B cell (primary cell): ENCODE measurements at regions not wholly inside any gene's neighbourhood (a gene's known extent, or its start where the extent isn't known, plus 50 kb on each side); places are given as distances from the start of the nearest gene placed in this dataset.

ENCODE experiments used
- ATAC-seq: fragments of 200-7000 bp; cut with Tn5 transposase; one replicate; pipeline ENCODE4 v1.10.0; 2021; ENCODE audit warnings: low read depth, mild to moderate bottlenecking, moderate number of reproducible peaks, moderate library complexity
- CTCF ChIA-PET: fragments of 350-600 bp; sonication (Branson Sonifier 250); formaldehyde crosslinking; loops from one replicate; lab custom pipeline; 2021; ENCODE audit warnings: antibody characterized with exemption, inconsistent platforms; lab: Charles Lee
- POLR2A ChIA-PET: fragments of 350-600 bp; sonication (Branson Sonifier 250); formaldehyde crosslinking; loops from one replicate; lab custom pipeline; 2021; ENCODE audit warnings: antibody characterized with exemption; lab: Charles Lee
- DNase-seq: peaks from one replicate; pipeline ENCODE4 v3.0.0; 2013
- H2AFZ ChIP-seq: 2 replicates; pipeline ENCODE4 v1.6.1; 2012; ENCODE audit warnings: mild to moderate bottlenecking, low read depth, low read length; ENCODE audit not compliant: insufficient read depth, poor library complexity, severe bottlenecking
- H3K27ac ChIP-seq, 2 donors: 1 replicate in 1 of 2; 2 replicates in 1 of 2; pipeline ENCODE4 v1.5.1; 2012 to 2013; ENCODE audit warnings: low read length in 2 of 2, mild to moderate bottlenecking in 2 of 2, moderate library complexity in 1 of 2
- H3K27me3 ChIP-seq, 4 experiments: fragments of 200-600 bp in 1 of 4; sonication (generic) in 1 of 4; replicated peaks in 1 of 4; 1 replicate in 2 of 4; 2 replicates in 2 of 4; pipeline versions ENCODE4 v1.6.1 to v1.7.0; 2013 to 2016; ENCODE audit warnings: low read length in 3 of 4, mild to moderate bottlenecking in 2 of 4, mixed read lengths in 1 of 4, moderate library complexity in 1 of 4; ENCODE audit not compliant: insufficient read depth in 4 of 4, control insufficient read depth in 3 of 4; ENCODE audit errors: control extremely low read depth in 1 of 4
- H3K36me3 ChIP-seq, 2 experiments: replicated peaks in 1 of 2; 1 replicate in 1 of 2; 2 replicates in 1 of 2; pipeline versions ENCODE4 v1.6.1 to v1.7.1; 2013; ENCODE audit warnings: low read length in 1 of 2; ENCODE audit not compliant: insufficient read depth in 2 of 2, control insufficient read depth in 1 of 2; ENCODE audit errors: control extremely low read depth in 1 of 2, extremely low read depth in 1 of 2
- H3K4me1 ChIP-seq, 2 donors: fragments of 200-600 bp in 1 of 2; sonication (generic) in 1 of 2; 1 replicate in 1 of 2; 2 replicates in 1 of 2; pipeline versions ENCODE4 v1.5.1 to v1.6.1; 2013 to 2017; ENCODE audit warnings: low read length in 2 of 2; ENCODE audit not compliant: control insufficient read depth in 2 of 2, insufficient read depth in 2 of 2
- H3K4me2 ChIP-seq: replicated peaks from 2 replicates; pipeline ENCODE3; 2012; ENCODE audit warnings: mild to moderate bottlenecking, low read depth, low read length; ENCODE audit not compliant: poor library complexity, severe bottlenecking
- H3K4me3 ChIP-seq, 5 experiments: fragments of 200-600 bp in 1 of 5; sonication (generic) in 1 of 5; 1 replicate in 3 of 5; 2 replicates in 2 of 5; pipeline versions ENCODE4 v1.5.1 to v1.7.0; 2011 to 2016; ENCODE audit warnings: low read length in 4 of 5, mild to moderate bottlenecking in 4 of 5, low read depth in 2 of 5, control low read depth in 1 of 5, moderate library complexity in 1 of 5; ENCODE audit not compliant: insufficient read depth in 1 of 5; ENCODE audit errors: control extremely low read depth in 1 of 5, extremely low read depth in 1 of 5
- H3K79me2 ChIP-seq: fragments of 200-600 bp; sonication (generic); one replicate; pipeline ENCODE4 v1.6.0; 2016; ENCODE audit warnings: low read length; ENCODE audit not compliant: control insufficient read depth, insufficient read depth
- H3K9ac ChIP-seq: fragments of 200-600 bp; sonication (generic); 2 replicates; pipeline ENCODE4 v1.6.1; 2017; ENCODE audit warnings: mild to moderate bottlenecking, low read length, moderate library complexity
- H3K9me3 ChIP-seq, 3 donors: one replicate each; pipeline versions ENCODE4 v1.6.1 to v1.7.1; 2013; ENCODE audit warnings: low read length in 2 of 3; ENCODE audit not compliant: control insufficient read depth in 2 of 3, insufficient read depth in 1 of 3; ENCODE audit errors: control extremely low read depth in 1 of 3
- H4K20me1 ChIP-seq: 2 replicates; pipeline ENCODE4 v1.6.0; 2012; ENCODE audit warnings: mild to moderate bottlenecking, low read length; ENCODE audit not compliant: insufficient read depth, control insufficient read depth, poor library complexity, severe bottlenecking
- H3K27ac Mint-ChIP-seq: one replicate; pipeline ENCODE4 v1.8.0; 2021; ENCODE audit warnings: mixed read lengths
- H3K27me3 Mint-ChIP-seq: one replicate; pipeline ENCODE4 v1.8.0; 2021; ENCODE audit warnings: mixed read lengths
- H3K4me1 Mint-ChIP-seq: one replicate; pipeline ENCODE4 v1.8.0; 2021; ENCODE audit warnings: mixed read lengths
- H3K4me3 Mint-ChIP-seq: one replicate; pipeline ENCODE4 v1.8.0; 2021; ENCODE audit warnings: mixed read lengths
- H3K9me3 Mint-ChIP-seq: one replicate; pipeline ENCODE4 v1.8.0; 2022; ENCODE audit warnings: mixed read lengths; ENCODE audit not compliant: insufficient read depth
- EZH2 ChIP-seq: IDR thresholded peaks from 2 replicates; pipeline ENCODE4 v1.6.1; 2012; ENCODE audit warnings: borderline replicate concordance, low read depth, mild to moderate bottlenecking, moderate library complexity, low read length; ENCODE audit not compliant: insufficient read depth, poor library complexity, severe bottlenecking
- WGBS: methylation state at CpG from one replicate; pipeline ENCODE4 v1.1.5; 2013; ENCODE audit warnings: missing lambda C conversion rate; ENCODE audit not compliant: insufficient coverage; 5-methylcytosine and 5-hydroxymethylcytosine counted together
- intact Hi-C: fragments of 100-400 bp; cut with micrococcal nuclease; formaldehyde crosslinking; loops from one replicate; pipeline ENCODE4 v1.10.0; 2022
- TF ChIP-seq, protein P1 (sequence below): fragments of 200-600 bp; IDR thresholded peaks from one replicate; pipeline ENCODE4 v1.8.0; 2022; ENCODE audit warnings: antibody characterized with exemption, mild to moderate bottlenecking

DNA sequence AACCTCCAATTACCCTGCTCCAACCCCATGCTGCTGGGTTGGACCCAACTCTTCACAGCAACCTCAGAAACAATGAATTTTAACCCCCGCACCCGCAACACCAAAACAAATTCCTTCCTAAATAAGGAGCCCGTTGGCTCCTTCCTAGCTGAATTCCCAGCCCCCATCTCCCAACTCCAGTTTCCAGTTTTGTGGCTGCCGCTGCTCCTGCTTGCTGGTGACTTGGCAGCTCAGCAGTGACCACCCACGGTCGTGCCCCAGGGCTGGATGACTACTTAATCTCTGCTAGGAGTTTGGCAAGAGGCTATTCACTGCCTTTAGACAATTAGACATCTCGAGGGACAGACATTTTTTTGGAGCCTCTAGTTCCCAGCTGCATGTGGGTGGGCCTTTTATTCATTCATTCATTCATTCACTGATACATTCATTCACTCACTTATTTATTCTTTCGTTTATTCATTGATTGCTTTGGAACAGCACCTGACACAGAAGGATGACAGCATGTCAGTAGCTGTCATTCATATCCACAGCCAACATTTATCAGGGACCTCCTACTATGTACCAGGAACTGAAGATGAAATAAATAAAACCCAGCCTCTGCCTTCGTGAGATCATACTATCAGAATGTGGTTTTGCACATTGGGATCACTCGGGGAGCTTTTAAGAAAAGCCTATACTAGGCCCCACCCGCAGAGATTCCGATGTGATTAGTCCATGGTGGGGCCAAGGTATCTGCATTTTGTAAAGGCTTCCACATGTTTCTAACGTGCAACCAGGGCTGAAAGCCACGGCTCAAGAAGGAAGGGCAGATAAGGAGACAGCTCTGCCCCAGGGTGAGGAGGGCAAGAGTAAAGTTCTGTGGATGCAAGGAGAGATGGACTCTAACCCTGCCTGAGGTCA is 256.5 kb downstream of the SHQ1 start:
- Histone ChIP-seq H3K4me1 (no peaks in the 10 kb centered on the region), H3K4me3 (no peak overlapping the region), H4K20me1 (no peaks in the 10 kb centered on the region), H3K27ac (no peak overlapping the region), H2AFZ (no peak overlapping the region), H3K9me3 (peaks cover 0 to 6% (median 0%) of the 10 kb centered on the region in 3 donors), H3K27me3 (peaks cover 0 to 41% (median 10%) of the 10 kb centered on the region in 4 experiments), H3K4me2 (no peak overlapping the region), H3K9ac (no peak overlapping the region), H3K79me2 (no peaks in the 10 kb centered on the region), H3K36me3 (no peaks in the 10 kb centered on the region)
- ATAC-seq, result no peak
- ChIA-PET POLR2A (no interaction called here), CTCF (no interaction called here)
- 94% methylated on average over 12 of the region's 14 CpGs for WGBS
- H3K27ac Mint-ChIP-seq, result no peak overlapping the region
- DNase-seq, result no peak
- H3K9me3 Mint-ChIP-seq, result no peaks in the 10 kb centered on the region
- intact Hi-C loops, result no loop called here
- H3K27me3 Mint-ChIP-seq, result peaks cover 45% of the 10 kb centered on the region
- no peak for TF ChIP-seq EZH2
- TF ChIP-seq, protein P1, sequence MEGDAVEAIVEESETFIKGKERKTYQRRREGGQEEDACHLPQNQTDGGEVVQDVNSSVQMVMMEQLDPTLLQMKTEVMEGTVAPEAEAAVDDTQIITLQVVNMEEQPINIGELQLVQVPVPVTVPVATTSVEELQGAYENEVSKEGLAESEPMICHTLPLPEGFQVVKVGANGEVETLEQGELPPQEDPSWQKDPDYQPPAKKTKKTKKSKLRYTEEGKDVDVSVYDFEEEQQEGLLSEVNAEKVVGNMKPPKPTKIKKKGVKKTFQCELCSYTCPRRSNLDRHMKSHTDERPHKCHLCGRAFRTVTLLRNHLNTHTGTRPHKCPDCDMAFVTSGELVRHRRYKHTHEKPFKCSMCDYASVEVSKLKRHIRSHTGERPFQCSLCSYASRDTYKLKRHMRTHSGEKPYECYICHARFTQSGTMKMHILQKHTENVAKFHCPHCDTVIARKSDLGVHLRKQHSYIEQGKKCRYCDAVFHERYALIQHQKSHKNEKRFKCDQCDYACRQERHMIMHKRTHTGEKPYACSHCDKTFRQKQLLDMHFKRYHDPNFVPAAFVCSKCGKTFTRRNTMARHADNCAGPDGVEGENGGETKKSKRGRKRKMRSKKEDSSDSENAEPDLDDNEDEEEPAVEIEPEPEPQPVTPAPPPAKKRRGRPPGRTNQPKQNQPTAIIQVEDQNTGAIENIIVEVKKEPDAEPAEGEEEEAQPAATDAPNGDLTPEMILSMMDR, result no peak
- H3K4me3 Mint-ChIP-seq, result no peak overlapping the region
- H3K4me1 Mint-ChIP-seq, result no peaks in the 10 kb centered on the region

DNA sequence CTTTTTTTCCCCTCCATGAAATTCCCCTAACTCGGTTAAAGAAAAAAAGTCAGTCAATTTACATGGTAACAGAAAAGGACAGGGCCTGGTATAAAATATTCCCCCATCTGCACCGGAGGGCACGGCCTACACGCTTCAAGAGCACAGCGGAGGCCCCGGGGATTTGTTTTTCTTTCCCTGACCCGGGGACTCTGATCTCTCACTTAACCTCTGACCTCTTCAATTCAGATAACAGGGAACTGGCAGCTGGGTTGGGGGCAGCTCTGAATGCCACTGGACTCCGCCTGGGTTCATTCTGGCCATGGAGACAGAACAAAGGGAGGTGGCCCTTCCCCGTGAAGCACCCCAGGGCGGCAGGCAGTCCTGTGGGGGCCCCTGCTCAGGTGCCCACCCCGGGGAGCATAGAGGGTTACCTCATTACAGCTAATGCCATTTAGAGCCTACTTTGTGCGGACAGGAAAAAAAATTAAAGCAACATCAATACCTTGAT is 257.5 kb downstream of the SHQ1 start:
- WGBS, result 99% methylated on average over 8 of the region's 12 CpGs
- no peaks in the 10 kb centered on the region for H3K9me3 Mint-ChIP-seq
- DNase-seq (no peak), ATAC-seq (no peak)
- Histone ChIP-seq H3K36me3 (no peaks in the 10 kb centered on the region), H3K79me2 (no peaks in the 10 kb centered on the region), H3K4me1 (no peaks in the 10 kb centered on the region), H3K27me3 (peaks cover 0 to 47% (median 14%) of the 10 kb centered on the region in 4 experiments), H3K27ac (no peak overlapping the region), H3K4me3 (no peak overlapping the region), H3K9me3 (peaks cover 0 to 6% (median 0%) of the 10 kb centered on the region in 3 donors), H3K9ac (no peak overlapping the region), H4K20me1 (no peaks in the 10 kb centered on the region), H2AFZ (no peak overlapping the region), H3K4me2 (no peak overlapping the region)
- intact Hi-C loops, result no loop called here
- ChIA-PET POLR2A (no interaction called here), CTCF (interaction anchor here (1.3 kb wide), 1 partner anchor 75 kb away, joined by 3 read pairs; no protein-coding TSS in a partner anchor)
- H3K27me3 Mint-ChIP-seq, result peaks cover 47% of the 10 kb centered on the region
- no peaks in the 10 kb centered on the region for H3K4me1 Mint-ChIP-seq
- no peak for TF ChIP-seq EZH2
- TF ChIP-seq, protein P1, result no peak
- no peak overlapping the region for H3K4me3 Mint-ChIP-seq
- H3K27ac Mint-ChIP-seq, result no peak overlapping the region
